ENCODE measurements at regions not wholly inside any gene's neighbourhood (a gene's known extent, or its start where the extent isn't known, plus 50 kb on each side); places are given as distances from the start of the nearest gene placed in this dataset.

- H3K36me3 ChIP-seq (ENCODE audit: control insufficient read depth, insufficient read depth, low read length): no peaks in the 10 kb centered on the region
- H3K4me3 ChIP-seq (replicated peaks in 1 of 4; ENCODE audit: control extremely low read depth in 1 of 4, insufficient read depth in 1 of 4, low read depth in 3 of 4, low read length in 4 of 4): no peak overlapping the region
- no peak overlapping the region for H3K9ac ChIP-seq (ENCODE audit: insufficient read depth, low read length)
- H3K9me3 ChIP-seq (ENCODE audit: control insufficient read depth, insufficient read depth, low read depth, low read length): no peaks in the 10 kb centered on the region
- no peaks in the 10 kb centered on the region for H3K79me2 ChIP-seq (ENCODE audit: control insufficient read depth, insufficient read depth, low read length)
- no peaks in the 10 kb centered on the region for H3K27me3 ChIP-seq (ENCODE audit: control insufficient read depth, insufficient read depth, low read length)
- no peak overlapping the region for H3K4me2 ChIP-seq (ENCODE audit: extremely low read depth, insufficient read depth, low read length)
- no peak for TF ChIP-seq EZH2 (IDR thresholded peaks at IDR 0.05; ENCODE audit: low read length, missing control alignments)
- TF ChIP-seq CTCF (conservative IDR thresholded peaks at IDR 0.05 in 1 of 2, IDR thresholded peaks at IDR 0.05 in 1 of 2; ENCODE audit: low read depth in 1 of 2, low read length in 2 of 2): no peak
- DNase-seq (ENCODE audit: low read depth in 2 of 2): no peak
- no peaks in the 10 kb centered on the region for H4K20me1 ChIP-seq (ENCODE audit: control insufficient read depth, extremely low read depth, insufficient read depth, low read length)
- no peaks in the 10 kb centered on the region for H3K4me1 ChIP-seq (ENCODE audit: control insufficient read depth, extremely low read depth, insufficient read depth, low read length)
- no peak overlapping the region for H2AFZ ChIP-seq (ENCODE audit: low read length)
- H3K27ac ChIP-seq (ENCODE audit: insufficient read depth, low read length): no peak overlapping the region
Measured at GRCh38 chr16:72602499-72602898, 430.5 kb upstream of the PMFBP1 start.

- H3K4me3 ChIP-seq (replicated peaks in 1 of 4; ENCODE audit: control extremely low read depth in 1 of 4, insufficient read depth in 1 of 4, low read depth in 3 of 4, low read length in 4 of 4): no peak overlapping the region
Measured at GRCh38 chr16:72598696-72599095, 426.7 kb upstream of the PMFBP1 start.

GRCh38 chr16:72597938-72598337 lies 426.0 kb upstream of the PMFBP1 start:
- TF ChIP-seq CTCF (conservative IDR thresholded peaks at IDR 0.05 in 1 of 2, IDR thresholded peaks at IDR 0.05 in 1 of 2; ENCODE audit: low read depth in 1 of 2, low read length in 2 of 2) (no peak), EZH2 (IDR thresholded peaks at IDR 0.05; ENCODE audit: low read length, missing control alignments) (no peak)
- Histone ChIP-seq H3K36me3 (ENCODE audit: control insufficient read depth, insufficient read depth, low read length) (no peaks in the 10 kb centered on the region), H3K4me2 (ENCODE audit: extremely low read depth, insufficient read depth, low read length) (no peak overlapping the region)

More at GRCh38 chr16:72598696-72599095, 426.7 kb upstream of the PMFBP1 start:
- Histone ChIP-seq H3K9ac (ENCODE audit: insufficient read depth, low read length) (no peak overlapping the region), H3K27me3 (ENCODE audit: control insufficient read depth, insufficient read depth, low read length) (no peaks in the 10 kb centered on the region), H3K9me3 (ENCODE audit: control insufficient read depth, insufficient read depth, low read depth, low read length) (no peaks in the 10 kb centered on the region), H2AFZ (ENCODE audit: low read length) (no peak overlapping the region), H3K36me3 (ENCODE audit: control insufficient read depth, insufficient read depth, low read length) (no peaks in the 10 kb centered on the region), H3K27ac (ENCODE audit: insufficient read depth, low read length) (no peak overlapping the region), H4K20me1 (ENCODE audit: control insufficient read depth, extremely low read depth, insufficient read depth, low read length) (no peaks in the 10 kb centered on the region), H3K4me2 (ENCODE audit: extremely low read depth, insufficient read depth, low read length) (no peak overlapping the region), H3K79me2 (ENCODE audit: control insufficient read depth, insufficient read depth, low read length) (no peaks in the 10 kb centered on the region), H3K4me1 (ENCODE audit: control insufficient read depth, extremely low read depth, insufficient read depth, low read length) (no peaks in the 10 kb centered on the region)
- DNase-seq (ENCODE audit: low read depth in 2 of 2): no peak
- TF ChIP-seq EZH2 (IDR thresholded peaks at IDR 0.05; ENCODE audit: low read length, missing control alignments) (no peak), CTCF (conservative IDR thresholded peaks at IDR 0.05 in 1 of 2, IDR thresholded peaks at IDR 0.05 in 1 of 2; ENCODE audit: low read depth in 1 of 2, low read length in 2 of 2) (no peak)

More at GRCh38 chr16:72597938-72598337, 426.0 kb upstream of the PMFBP1 start:
- no peak overlapping the region for H3K4me3 ChIP-seq (replicated peaks in 1 of 4; ENCODE audit: control extremely low read depth in 1 of 4, insufficient read depth in 1 of 4, low read depth in 3 of 4, low read length in 4 of 4)
- H3K9me3 ChIP-seq (ENCODE audit: control insufficient read depth, insufficient read depth, low read depth, low read length): no peaks in the 10 kb centered on the region
- no peak for DNase-seq (ENCODE audit: low read depth in 2 of 2)
- no peak overlapping the region for H2AFZ ChIP-seq (ENCODE audit: low read length)
- H3K79me2 ChIP-seq (ENCODE audit: control insufficient read depth, insufficient read depth, low read length): no peaks in the 10 kb centered on the region
- H3K27me3 ChIP-seq (ENCODE audit: control insufficient read depth, insufficient read depth, low read length): no peaks in the 10 kb centered on the region
- H3K27ac ChIP-seq (ENCODE audit: insufficient read depth, low read length): no peak overlapping the region
- H3K4me1 ChIP-seq (ENCODE audit: control insufficient read depth, extremely low read depth, insufficient read depth, low read length): no peaks in the 10 kb centered on the region
- no peak overlapping the region for H3K9ac ChIP-seq (ENCODE audit: insufficient read depth, low read length)
- no peaks in the 10 kb centered on the region for H4K20me1 ChIP-seq (ENCODE audit: control insufficient read depth, extremely low read depth, insufficient read depth, low read length)

Measured in fibroblast of lung (primary cell).